HG03432 (cell line): ENCODE measurements at regions not wholly inside any gene's neighbourhood (a gene's known extent, or its start where the extent isn't known, plus 50 kb on each side); places are given as distances from the start of the nearest gene placed in this dataset.
"Not testable (repeated sequence)": the region's sequence is repeated elsewhere in the genome, so short reads cannot be mapped to it uniquely, and the experiment has no call there.

ENCODE experiments used
- ATAC-seq: cut with Tn5 transposase; IDR thresholded peaks from one replicate; pipeline ENCODE4 v1.9.1; 2021; ENCODE audit warnings: mild to moderate bottlenecking, moderate library complexity; ENCODE audit not compliant: unreplicated experiment

DNA sequence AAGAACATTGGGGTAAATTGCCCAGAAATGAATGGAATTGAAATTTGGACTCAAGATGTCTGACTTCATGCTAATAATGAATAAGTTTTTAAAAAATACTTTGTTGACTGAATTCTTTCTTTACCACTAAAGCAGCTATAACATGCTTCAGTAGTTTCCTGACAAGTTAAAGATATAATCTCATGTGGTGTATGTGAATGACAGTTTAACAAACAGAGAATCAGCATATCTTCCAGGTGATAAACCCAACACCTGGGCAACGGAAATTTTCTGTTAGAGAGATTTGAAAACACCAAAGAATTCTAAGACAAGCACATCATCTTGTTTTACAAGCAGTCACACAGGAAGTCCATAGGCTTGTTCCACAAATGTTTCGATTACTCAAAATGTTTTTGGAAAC, 372.6 kb upstream of the VRK2 start:
- ATAC-seq = no peak

DNA sequence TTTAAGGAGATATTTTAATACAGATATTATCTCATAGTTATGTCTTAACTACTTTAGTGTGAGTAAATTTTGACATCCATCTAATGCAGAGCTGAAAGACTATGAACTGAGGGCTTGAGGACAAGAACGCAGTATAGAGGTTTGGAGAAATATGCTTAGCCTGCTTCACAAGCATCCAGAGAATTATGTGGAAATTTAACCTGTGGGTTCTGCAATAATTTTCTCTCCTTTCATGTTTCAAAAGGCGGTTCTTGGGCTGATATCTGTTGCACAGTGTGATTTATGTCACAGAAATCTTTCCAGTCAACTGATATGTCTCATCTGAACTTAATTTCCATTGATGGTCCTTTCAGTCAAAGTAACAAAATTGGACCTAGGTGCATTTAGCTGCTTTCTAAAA, 371.9 kb upstream of the VRK2 start:
- no peak for ATAC-seq

GRCh38 chr2:57677296-57677695, 369.3 kb upstream of the VRK2 start:
- ATAC-seq = no peak

GRCh38 chr2:57681650-57682049, 365.0 kb upstream of the VRK2 start:
- no peak for ATAC-seq

DNA sequence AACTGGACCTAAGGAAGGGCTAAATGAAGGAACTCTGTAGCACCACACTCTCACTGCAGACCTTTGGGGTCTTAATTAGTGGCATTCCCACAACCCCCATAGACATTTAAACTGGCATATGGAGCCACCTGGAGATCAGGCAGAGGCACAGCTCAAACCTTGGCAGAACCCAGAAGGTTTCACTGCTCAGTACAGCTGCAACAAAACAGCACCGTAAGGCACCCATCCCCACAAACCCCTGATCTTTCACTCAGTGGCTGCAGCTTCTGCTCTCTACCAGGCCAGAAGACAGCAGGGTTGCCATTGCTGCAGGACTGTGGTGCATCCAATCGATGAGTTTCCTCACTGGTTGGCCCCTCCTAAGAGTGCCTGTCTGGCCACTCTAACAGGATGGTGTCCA, 361.6 kb upstream of the VRK2 start:
- no peak for ATAC-seq

- no peak for ATAC-seq
Measured at GRCh38 chr2:57692395-57692794, 354.2 kb upstream of the VRK2 start.

GRCh38 chr2:57693177-57693576, 353.4 kb upstream of the VRK2 start:
- no peak for ATAC-seq

DNA sequence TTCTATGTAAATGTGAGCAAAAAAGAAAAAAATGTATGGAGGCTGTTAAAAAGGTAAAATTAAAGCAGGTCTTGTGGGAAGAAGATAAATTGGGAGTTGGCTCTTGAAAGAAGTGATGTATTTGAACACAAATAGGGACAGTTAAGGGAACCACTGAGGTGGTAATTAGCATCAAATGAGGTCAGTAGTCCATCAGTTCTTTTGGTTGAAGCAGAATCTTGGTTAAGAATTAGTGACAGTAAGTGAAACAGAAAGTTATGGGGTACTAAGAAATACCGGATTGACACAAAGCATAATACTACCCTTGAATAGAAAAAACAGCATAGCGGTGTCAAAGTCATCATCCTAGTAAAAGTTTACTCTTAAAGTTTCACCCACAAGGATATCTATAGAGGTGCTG, 352.6 kb upstream of the VRK2 start:
- no peak for ATAC-seq

DNA sequence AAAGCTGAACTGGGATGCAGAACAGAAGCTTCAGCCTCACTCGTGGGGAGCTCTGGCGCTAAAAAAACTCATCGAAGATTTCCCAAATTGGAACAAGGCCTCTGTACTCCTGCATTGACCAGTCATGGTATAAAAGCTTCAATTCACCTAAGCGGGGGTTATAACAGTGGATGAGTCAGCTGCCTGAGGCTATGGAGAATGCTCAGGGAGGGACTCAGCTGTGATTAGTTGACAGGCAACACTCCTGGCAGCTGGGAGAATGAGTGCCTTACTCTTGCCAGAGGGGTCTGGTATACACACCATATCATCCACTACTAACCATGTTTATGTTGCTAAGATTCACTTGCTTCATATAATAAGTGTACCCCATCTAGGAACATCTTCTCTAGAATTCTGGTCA, 350.6 kb upstream of the VRK2 start:
- ATAC-seq = no peak

DNA sequence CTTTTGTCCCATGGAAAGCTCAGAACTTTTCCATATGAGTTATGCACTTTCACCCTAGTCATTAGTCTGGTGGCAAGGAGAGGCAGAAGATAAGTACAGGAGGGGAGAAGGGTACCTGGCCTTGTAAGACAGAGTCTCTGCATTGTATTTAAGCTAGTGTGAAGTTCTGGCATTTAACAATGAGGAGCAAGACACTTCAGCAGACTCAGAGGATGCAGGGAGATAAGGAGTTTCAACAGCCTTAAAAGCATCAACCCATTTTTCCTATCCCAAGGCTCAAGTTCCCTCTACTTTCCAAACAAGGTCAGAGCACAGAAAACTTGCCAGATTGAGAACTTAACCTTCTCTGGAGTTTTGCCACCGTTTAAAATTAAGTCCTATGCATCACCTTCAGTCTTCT, 348.2 kb upstream of the VRK2 start:
- no peak for ATAC-seq

DNA sequence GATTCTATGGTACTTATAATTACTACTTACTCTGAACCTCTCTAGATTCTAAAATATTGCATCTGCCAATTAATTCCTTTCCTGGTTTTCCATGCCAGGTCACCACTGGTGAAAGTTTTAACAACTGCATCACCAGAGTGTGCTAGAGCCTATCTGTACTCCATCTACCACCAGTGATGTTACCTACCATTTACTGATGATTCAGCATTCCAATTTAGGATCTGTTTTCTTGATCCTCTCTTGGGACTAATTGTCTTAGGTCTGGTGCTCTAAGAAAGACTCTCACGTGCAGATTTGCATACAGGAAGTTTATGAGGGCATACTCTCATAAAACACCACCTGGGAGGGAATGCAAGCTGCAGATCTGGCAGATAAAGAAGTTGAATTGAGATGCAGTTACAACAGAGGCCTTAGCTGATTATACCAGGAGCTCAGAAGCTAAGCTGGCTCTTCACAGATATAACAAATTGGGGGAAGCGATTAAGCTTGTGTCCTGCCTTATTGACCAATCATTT, 347.6 kb upstream of the VRK2 start:
- ATAC-seq = no peak

DNA sequence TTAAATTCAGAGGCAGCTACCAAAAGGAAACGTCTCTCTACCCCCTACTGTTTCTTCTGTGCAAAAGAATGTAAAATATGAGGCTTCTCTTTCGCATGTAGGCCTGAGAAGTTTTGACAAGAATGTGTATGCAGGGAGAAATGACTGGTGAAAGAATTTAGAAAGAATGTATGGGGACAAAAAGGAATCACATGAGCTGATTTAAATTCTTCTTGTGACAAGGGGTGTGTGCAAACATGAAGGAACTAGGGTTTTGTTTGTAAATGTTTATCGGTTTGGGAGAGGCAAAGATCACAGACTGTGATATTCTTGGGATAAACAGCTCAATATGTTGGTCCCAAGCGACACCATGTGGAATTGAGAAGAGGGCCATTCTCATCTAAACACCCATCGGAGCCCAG, 345.2 kb upstream of the VRK2 start:
- ATAC-seq = no peak

GRCh38 chr2:57703407-57703806, 343.2 kb upstream of the VRK2 start:
- no peak for ATAC-seq

DNA sequence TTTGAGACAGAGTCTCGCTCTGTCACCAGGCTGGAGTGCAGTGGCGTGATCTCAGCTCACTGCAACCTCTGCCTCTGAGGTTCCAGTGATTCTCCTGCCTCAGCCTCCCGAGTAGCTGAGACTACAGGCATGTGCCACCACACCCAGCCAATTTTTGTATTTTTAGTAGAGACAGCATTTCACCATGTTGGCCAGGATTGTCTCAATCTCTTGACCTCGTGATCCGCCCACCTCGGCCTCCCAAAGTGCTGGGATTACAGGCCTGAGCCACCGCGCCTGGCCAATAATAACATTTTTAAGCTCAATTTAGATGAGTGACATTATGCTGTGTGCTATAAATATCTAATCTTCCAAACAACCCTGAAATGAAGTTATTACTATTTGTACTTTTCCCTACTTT, 338.8 kb upstream of the VRK2 start:
- ATAC-seq = not testable (repeated sequence)

GRCh38 chr2:57711991-57712390, 334.6 kb upstream of the VRK2 start:
- ATAC-seq = no peak

DNA sequence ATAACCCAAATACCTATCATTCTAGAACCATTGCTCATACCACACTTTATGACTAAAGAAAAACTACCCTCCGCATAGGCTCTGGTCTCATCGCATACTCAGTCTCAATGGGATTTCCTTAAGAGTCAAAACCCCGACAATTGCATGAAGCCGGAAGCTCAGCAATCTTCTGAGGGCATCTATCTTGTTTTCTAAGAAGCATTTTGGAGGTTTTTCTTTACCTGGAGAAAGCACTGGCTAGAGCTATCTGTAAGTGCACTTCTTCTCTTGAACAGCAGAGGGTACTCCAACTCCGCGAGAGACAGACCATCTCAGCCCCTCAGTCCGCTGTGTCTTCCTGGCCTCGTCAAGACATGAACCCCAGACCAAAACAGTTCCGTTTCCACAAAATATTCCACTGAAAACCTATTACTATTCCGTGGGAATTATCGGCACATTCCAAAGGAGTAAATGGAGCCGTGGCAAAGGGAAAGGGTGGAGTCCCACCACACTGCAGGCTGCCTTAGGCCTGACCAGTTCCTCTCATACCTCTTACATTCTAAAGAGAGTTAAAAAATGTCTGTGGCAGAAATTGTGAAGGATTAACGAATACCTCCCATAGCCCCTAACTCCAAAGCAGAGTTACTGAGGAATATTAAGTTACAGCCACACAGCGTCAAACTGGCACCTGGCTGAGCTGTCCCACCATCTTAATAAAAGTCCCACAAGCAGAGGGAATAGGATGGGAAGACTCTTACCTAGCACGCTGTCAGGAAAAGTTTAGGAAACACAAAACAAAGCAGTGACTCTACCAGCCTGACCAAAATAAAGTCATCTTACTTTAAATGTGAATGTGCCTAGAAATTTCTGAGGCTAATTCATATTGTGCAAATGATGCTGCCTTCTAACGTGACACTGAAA, 325.6 kb upstream of the VRK2 start:
- ATAC-seq = peak; percentile 100

GRCh38 chr2:57725337-57725947, 321.2 kb upstream of the VRK2 start:
- ATAC-seq = no peak

DNA sequence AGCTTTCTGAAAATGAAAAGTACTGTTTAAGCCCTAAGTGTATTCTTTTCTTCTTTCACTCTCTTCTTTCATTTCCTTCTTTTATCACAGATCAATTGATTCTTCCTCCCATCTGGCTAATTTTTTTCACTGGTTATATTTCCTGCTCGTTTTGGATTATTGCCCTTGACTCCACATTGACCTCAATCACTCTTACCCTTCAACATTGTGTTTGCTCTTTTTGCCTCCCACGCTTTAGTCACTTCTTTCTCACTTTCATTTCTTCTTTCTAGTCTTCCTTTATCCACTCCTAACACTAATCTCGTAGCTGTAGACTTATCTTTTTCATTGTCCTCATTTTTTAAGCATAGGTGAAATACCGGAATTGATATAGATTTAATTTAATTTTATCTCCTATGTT, 320.3 kb upstream of the VRK2 start:
- peak; percentile 93 for ATAC-seq

- no peak for ATAC-seq
Measured at GRCh38 chr2:57728691-57729090, 317.9 kb upstream of the VRK2 start.

GRCh38 chr2:57733956-57734355, 312.6 kb upstream of the VRK2 start:
- ATAC-seq = no peak

- no peak for ATAC-seq
Measured at GRCh38 chr2:57740891-57741290, 305.7 kb upstream of the VRK2 start.

GRCh38 chr2:57753636-57754035, 293.0 kb upstream of the VRK2 start:
- ATAC-seq = no peak
